GM12875 (cell line): ENCODE measurements at regions not wholly inside any gene's neighbourhood (a gene's known extent, or its start where the extent isn't known, plus 50 kb on each side); places are given as distances from the start of the nearest gene placed in this dataset.

Source experiments
- H3K4me3 ChIP-seq: one replicate; pipeline ENCODE4 v1.5.1; 2011; ENCODE audit warnings: low read depth, low read length, control low read depth
- TF ChIP-seq, protein P1 (sequence below): IDR thresholded peaks from 2 replicates; pipeline ENCODE4 v1.5.1; 2011; ENCODE audit warnings: low read depth, mild to moderate bottlenecking, control low read depth, inconsistent platforms, low read length, moderate library complexity, borderline replicate concordance; ENCODE audit not compliant: insufficient read depth

GRCh38 chr12:58405363-58405762 is 464.0 kb downstream of the ATP23 start:
- TF ChIP-seq, protein P1, sequence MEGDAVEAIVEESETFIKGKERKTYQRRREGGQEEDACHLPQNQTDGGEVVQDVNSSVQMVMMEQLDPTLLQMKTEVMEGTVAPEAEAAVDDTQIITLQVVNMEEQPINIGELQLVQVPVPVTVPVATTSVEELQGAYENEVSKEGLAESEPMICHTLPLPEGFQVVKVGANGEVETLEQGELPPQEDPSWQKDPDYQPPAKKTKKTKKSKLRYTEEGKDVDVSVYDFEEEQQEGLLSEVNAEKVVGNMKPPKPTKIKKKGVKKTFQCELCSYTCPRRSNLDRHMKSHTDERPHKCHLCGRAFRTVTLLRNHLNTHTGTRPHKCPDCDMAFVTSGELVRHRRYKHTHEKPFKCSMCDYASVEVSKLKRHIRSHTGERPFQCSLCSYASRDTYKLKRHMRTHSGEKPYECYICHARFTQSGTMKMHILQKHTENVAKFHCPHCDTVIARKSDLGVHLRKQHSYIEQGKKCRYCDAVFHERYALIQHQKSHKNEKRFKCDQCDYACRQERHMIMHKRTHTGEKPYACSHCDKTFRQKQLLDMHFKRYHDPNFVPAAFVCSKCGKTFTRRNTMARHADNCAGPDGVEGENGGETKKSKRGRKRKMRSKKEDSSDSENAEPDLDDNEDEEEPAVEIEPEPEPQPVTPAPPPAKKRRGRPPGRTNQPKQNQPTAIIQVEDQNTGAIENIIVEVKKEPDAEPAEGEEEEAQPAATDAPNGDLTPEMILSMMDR, result no peak
- H3K4me3 ChIP-seq, result no peak overlapping the region

GRCh38 chr12:58408516-58408915 is 467.1 kb downstream of the ATP23 start:
- TF ChIP-seq, protein P1, result no peak
- H3K4me3 ChIP-seq, result no peak overlapping the region

- TF ChIP-seq, protein P1, result no peak
- no peak overlapping the region for H3K4me3 ChIP-seq
These were observed 471.2 kb downstream of the ATP23 start for GRCh38 chr12:58412461-58413060.

DNA sequence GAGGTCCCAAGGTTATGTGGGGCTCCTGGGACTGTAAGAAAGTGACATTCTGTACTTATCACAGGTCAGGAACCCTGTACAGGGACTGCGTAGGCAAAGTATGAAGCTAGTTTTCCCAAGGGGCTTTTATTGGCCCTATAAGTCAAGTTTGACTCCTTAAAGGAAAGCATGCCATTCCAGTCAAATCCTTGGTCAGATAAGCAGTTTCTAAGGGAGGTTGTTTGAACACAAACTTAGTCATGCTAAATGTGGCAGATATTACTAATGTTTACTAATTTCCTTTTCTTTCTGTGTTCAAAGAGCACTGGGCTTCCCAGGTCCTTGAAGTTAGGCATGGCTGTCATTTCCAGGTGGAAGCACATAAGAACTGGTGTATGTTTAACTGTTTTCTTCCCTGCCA is 472.4 kb downstream of the ATP23 start:
- no peak overlapping the region for H3K4me3 ChIP-seq
- TF ChIP-seq, protein P1, result no peak

DNA sequence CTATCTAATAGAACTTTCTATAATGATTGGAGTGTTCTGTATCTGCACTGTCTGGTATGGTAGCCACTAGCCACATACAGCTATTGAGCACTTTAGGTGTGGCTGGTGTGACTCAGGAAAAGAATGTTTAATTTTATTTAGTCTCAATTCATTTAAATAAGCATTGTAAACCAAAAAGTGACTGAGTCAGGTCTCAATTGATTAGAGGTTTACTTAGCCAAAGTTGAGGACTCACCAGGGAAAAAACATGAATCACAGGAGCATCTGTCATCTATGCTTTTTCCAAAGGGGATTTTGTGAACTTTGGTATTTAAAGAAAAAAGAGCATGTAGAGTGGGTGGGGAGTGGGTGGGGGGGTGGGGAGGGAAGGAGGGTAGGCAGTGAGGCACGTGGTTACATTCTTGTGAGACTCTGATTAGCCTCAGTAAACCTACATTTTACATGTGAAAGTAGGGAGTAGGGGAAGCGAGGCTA is 473.1 kb downstream of the ATP23 start:
- TF ChIP-seq, protein P1, result no peak
- no peak overlapping the region for H3K4me3 ChIP-seq

- TF ChIP-seq, protein P1, result no peak
- no peak overlapping the region for H3K4me3 ChIP-seq
These were observed 474.3 kb downstream of the ATP23 start for GRCh38 chr12:58415716-58416115.

DNA sequence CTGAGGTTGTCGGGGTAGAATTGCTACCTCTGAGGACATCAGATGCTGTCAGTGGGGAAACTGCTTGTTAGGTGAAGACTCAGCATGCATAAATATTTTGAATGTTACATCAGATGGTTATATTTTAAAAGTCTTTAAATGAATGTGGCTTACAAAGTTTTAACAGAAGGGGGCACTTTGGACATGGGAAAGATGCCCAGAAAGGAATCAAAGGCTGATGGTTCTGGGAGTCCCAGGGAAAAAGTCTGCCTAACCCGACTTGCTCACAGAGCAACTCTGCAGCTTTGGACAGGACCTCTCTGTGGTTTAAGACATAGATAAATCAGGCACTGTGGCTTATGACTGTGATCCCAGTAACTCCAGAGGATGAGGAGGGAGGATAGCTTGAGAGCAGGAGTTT is 474.9 kb downstream of the ATP23 start:
- H3K4me3 ChIP-seq, result no peak overlapping the region
- TF ChIP-seq, protein P1, result no peak
